Dermis blood vessel endothelial cell (primary cell): ENCODE measurements at regions not wholly inside any gene's neighbourhood (a gene's known extent, or its start where the extent isn't known, plus 50 kb on each side); places are given as distances from the start of the nearest gene placed in this dataset.

Source experiments
- DNase-seq: peaks from one replicate; pipeline ENCODE4 v3.0.0; 2010

- no peak for DNase-seq
Measured at GRCh38 chr9:117649126-117649525, 55.1 kb upstream of the TLR4 start.

GRCh38 chr9:117644932-117645636, 59.1 kb upstream of the TLR4 start:
- no peak for DNase-seq

- peak; percentile 87 for DNase-seq
Measured at GRCh38 chr9:117644133-117644931, 59.9 kb upstream of the TLR4 start.

GRCh38 chr9:117643288-117643654, 60.9 kb upstream of the TLR4 start:
- peak; percentile 10 for DNase-seq

- DNase-seq = peak; percentile 8
Measured at GRCh38 chr9:117642571-117643287, 61.5 kb upstream of the TLR4 start.

- no peak for DNase-seq
Measured at GRCh38 chr9:117636681-117637080, 67.5 kb upstream of the TLR4 start.

GRCh38 chr9:117625154-117625553, 79.0 kb upstream of the TLR4 start:
- DNase-seq = no peak

GRCh38 chr9:117624106-117624505, 80.1 kb upstream of the TLR4 start:
- DNase-seq = no peak

- peak; percentile 43 for DNase-seq
Measured at GRCh38 chr9:117622347-117622746, 81.9 kb upstream of the TLR4 start.

GRCh38 chr9:117616431-117616831, 87.8 kb upstream of the TLR4 start:
- no peak for DNase-seq

GRCh38 chr9:117612317-117612716, 91.9 kb upstream of the TLR4 start:
- DNase-seq = no peak

GRCh38 chr9:117597977-117598376, 106.2 kb upstream of the TLR4 start:
- DNase-seq = no peak

- DNase-seq = no peak
Measured at GRCh38 chr9:117596678-117597077, 107.5 kb upstream of the TLR4 start.

GRCh38 chr9:117595650-117596049, 108.6 kb upstream of the TLR4 start:
- DNase-seq = no peak

- no peak for DNase-seq
Measured at GRCh38 chr9:117587263-117587662, 116.9 kb upstream of the TLR4 start.

GRCh38 chr9:117574099-117574498, 130.1 kb upstream of the TLR4 start:
- DNase-seq = no peak

- DNase-seq = no peak
Measured at GRCh38 chr9:117564839-117565238, 139.4 kb upstream of the TLR4 start.

- DNase-seq = no peak
Measured at GRCh38 chr9:117561761-117562160, 142.4 kb upstream of the TLR4 start.

- DNase-seq = peak; percentile 78
Measured at GRCh38 chr9:117555964-117556629, 141.2 kb upstream of the ASTN2 start.

- no peak for DNase-seq
Measured at GRCh38 chr9:117552811-117553210, 138.0 kb upstream of the ASTN2 start.

- DNase-seq = no peak
Measured at GRCh38 chr9:117551171-117551570, 136.3 kb upstream of the ASTN2 start.

- no peak for DNase-seq
Measured at GRCh38 chr9:117549444-117549843, 134.6 kb upstream of the ASTN2 start.

- no peak for DNase-seq
Measured at GRCh38 chr9:117548556-117548955, 133.7 kb upstream of the ASTN2 start.
